ENCODE measurements at regions not wholly inside any gene's neighbourhood (a gene's known extent, or its start where the extent isn't known, plus 50 kb on each side); places are given as distances from the start of the nearest gene placed in this dataset.

GRCh38 chr4:38547052-38547451, 116.9 kb upstream of the KLF3 start:
- DNase-seq = no peak
- in situ Hi-C loops (cut with MboI; ENCODE audit: low pct_unique_long_range_greater_than_20kb, low sequenced_read_pairs) = no loop called here

GRCh38 chr4:38548256-38548655, 115.7 kb upstream of the KLF3 start:
- no peak for DNase-seq
- in situ Hi-C loops (cut with MboI; ENCODE audit: low pct_unique_long_range_greater_than_20kb, low sequenced_read_pairs) = no loop called here

GRCh38 chr4:38559374-38559773, 104.6 kb upstream of the KLF3 start:
- in situ Hi-C loops (cut with MboI; ENCODE audit: low pct_unique_long_range_greater_than_20kb, low sequenced_read_pairs) = no loop called here
- no peak for DNase-seq

- in situ Hi-C loops (cut with MboI; ENCODE audit: low pct_unique_long_range_greater_than_20kb, low sequenced_read_pairs) = no loop called here
- DNase-seq = no peak
These were observed 103.7 kb upstream of the KLF3 start for GRCh38 chr4:38560340-38560739.

GRCh38 chr4:38560768-38561558, 103.0 kb upstream of the KLF3 start:
- no peak for DNase-seq
- in situ Hi-C loops (cut with MboI; ENCODE audit: low pct_unique_long_range_greater_than_20kb, low sequenced_read_pairs) = no loop called here

GRCh38 chr4:38562751-38563198, 101.2 kb upstream of the KLF3 start:
- peak; percentile 54 for DNase-seq
- in situ Hi-C loops (cut with MboI; ENCODE audit: low pct_unique_long_range_greater_than_20kb, low sequenced_read_pairs) = no loop called here

GRCh38 chr4:38563707-38564495, 100.1 kb upstream of the KLF3 start:
- DNase-seq = no peak
- in situ Hi-C loops (cut with MboI; ENCODE audit: low pct_unique_long_range_greater_than_20kb, low sequenced_read_pairs) = no loop called here

GRCh38 chr4:38565271-38566199, 98.5 kb upstream of the KLF3 start:
- DNase-seq = no peak
- in situ Hi-C loops (cut with MboI; ENCODE audit: low pct_unique_long_range_greater_than_20kb, low sequenced_read_pairs) = no loop called here

- in situ Hi-C loops (cut with MboI; ENCODE audit: low pct_unique_long_range_greater_than_20kb, low sequenced_read_pairs) = no loop called here
- no peak for DNase-seq
These were observed 97.1 kb upstream of the KLF3 start for GRCh38 chr4:38566806-38567398.

- no peak for DNase-seq
- in situ Hi-C loops (cut with MboI; ENCODE audit: low pct_unique_long_range_greater_than_20kb, low sequenced_read_pairs) = no loop called here
These were observed 96.5 kb upstream of the KLF3 start for GRCh38 chr4:38567457-38567856.

GRCh38 chr4:38568768-38569167, 95.2 kb upstream of the KLF3 start:
- DNase-seq = peak; percentile 20
- in situ Hi-C loops (cut with MboI; ENCODE audit: low pct_unique_long_range_greater_than_20kb, low sequenced_read_pairs) = no loop called here

GRCh38 chr4:38570647-38571276, 93.2 kb upstream of the KLF3 start:
- no peak for DNase-seq
- in situ Hi-C loops (cut with MboI; ENCODE audit: low pct_unique_long_range_greater_than_20kb, low sequenced_read_pairs) = no loop called here

GRCh38 chr4:38572793-38573192, 91.2 kb upstream of the KLF3 start:
- in situ Hi-C loops (cut with MboI; ENCODE audit: low pct_unique_long_range_greater_than_20kb, low sequenced_read_pairs) = no loop called here

GRCh38 chr4:38574559-38575333, 89.3 kb upstream of the KLF3 start:
- in situ Hi-C loops (cut with MboI; ENCODE audit: low pct_unique_long_range_greater_than_20kb, low sequenced_read_pairs) = no loop called here
- DNase-seq = peak; percentile 40

More at GRCh38 chr4:38572793-38573192, 91.2 kb upstream of the KLF3 start:
- no peak for DNase-seq

- in situ Hi-C loops (cut with MboI; ENCODE audit: low pct_unique_long_range_greater_than_20kb, low sequenced_read_pairs) = no loop called here
- DNase-seq = no peak
These were observed 87.2 kb upstream of the KLF3 start for GRCh38 chr4:38576767-38577166.

GRCh38 chr4:38577462-38577861, 86.5 kb upstream of the KLF3 start:
- no peak for DNase-seq
- in situ Hi-C loops (cut with MboI; ENCODE audit: low pct_unique_long_range_greater_than_20kb, low sequenced_read_pairs) = no loop called here

GRCh38 chr4:38581426-38582106, 82.4 kb upstream of the KLF3 start:
- DNase-seq = no peak
- in situ Hi-C loops (cut with MboI; ENCODE audit: low pct_unique_long_range_greater_than_20kb, low sequenced_read_pairs) = no loop called here

All from KBM-7 (cell line).